H1 (cell line): ENCODE measurements at regions not wholly inside any gene's neighbourhood (a gene's known extent, or its start where the extent isn't known, plus 50 kb on each side); places are given as distances from the start of the nearest gene placed in this dataset.

Experiments used
- CTCF ChIA-PET: fragments of 300-600 bp; sonication (Branson Sonifier 250); formaldehyde crosslinking; loops from one replicate; lab custom pipeline; 2021; ENCODE audit not compliant: partially characterized antibody; lab: Charles Lee
- POLR2A ChIA-PET: fragments of 300-600 bp; sonication (Branson Sonifier 250); formaldehyde crosslinking; loops from one replicate; lab custom pipeline; 2021; ENCODE audit warnings: inconsistent platforms; ENCODE audit not compliant: partially characterized antibody; lab: Charles Lee
- DNase-seq, 2 experiments: peaks; one replicate each; pipeline versions ENCODE4 v3.0.0 to v3.0.0-alpha.2; 2010 to 2022; ENCODE audit warnings: low spot score in 2 of 2, low read depth in 1 of 2, mixed read lengths in 1 of 2
- FAIRE-seq: peaks from 2 replicates; lab custom pipeline; 2011; peaks lifted over from hg19 to GRCh38; lab: Jason Lieb, UNC
- H2AFZ ChIP-seq: 2 replicates; pipeline ENCODE4 v1.8.1; 2012; ENCODE audit warnings: low read length, inconsistent platforms
- H2AK5ac ChIP-seq: 2 replicates; pipeline ENCODE4 v1.6.1; 2013; ENCODE audit warnings: low read depth, low read length
- H2BK120ac ChIP-seq: replicated peaks from 2 replicates; pipeline ENCODE3; 2013; ENCODE audit warnings: low read depth, low read length, inconsistent platforms
- H2BK12ac ChIP-seq: 2 replicates; pipeline ENCODE4 v1.6.1; 2013; ENCODE audit warnings: low read depth, low read length
- H2BK15ac ChIP-seq: 2 replicates; pipeline ENCODE4 v1.6.1; 2013; ENCODE audit warnings: low read length
- H2BK20ac ChIP-seq: 2 replicates; pipeline ENCODE4 v1.6.1; 2013; ENCODE audit warnings: low read length
- H2BK5ac ChIP-seq: 2 replicates; pipeline ENCODE4 v1.6.1; 2013; ENCODE audit warnings: low read depth, low read length
- H3K14ac ChIP-seq: 2 replicates; pipeline ENCODE4 v1.6.1; 2013; ENCODE audit warnings: inconsistent platforms; ENCODE audit not compliant: insufficient read length
- H3K18ac ChIP-seq: 2 replicates; pipeline ENCODE4 v1.6.1; 2013; ENCODE audit warnings: low read length; ENCODE audit errors: extremely low read depth
- H3K23ac ChIP-seq: 2 replicates; pipeline ENCODE4 v1.6.1; 2013; ENCODE audit warnings: inconsistent platforms; ENCODE audit not compliant: insufficient read length
- H3K23me2 ChIP-seq: 2 replicates; pipeline ENCODE4 v1.6.1; 2013; ENCODE audit warnings: low read depth, low read length
- H3K27ac ChIP-seq: 2 replicates; pipeline ENCODE4 v1.6.1; 2011; ENCODE audit warnings: low read depth, low read length, inconsistent platforms
- H3K27me3 ChIP-seq, 4 experiments: replicated peaks in 1 of 4; 1 replicate in 1 of 4; 2 replicates in 3 of 4; pipeline versions ENCODE4 v1.6.1 to v1.8.1; 2011 to 2013; ENCODE audit warnings: low read length in 3 of 4, mild to moderate bottlenecking in 3 of 4, inconsistent platforms in 2 of 4, mixed read lengths in 2 of 4, moderate library complexity in 1 of 4; ENCODE audit not compliant: control insufficient read depth in 3 of 4, insufficient read depth in 3 of 4; ENCODE audit errors: extremely low read depth in 1 of 4
- H3K36me3 ChIP-seq, 4 experiments: 2 replicates each; pipeline versions ENCODE4 v1.6.1 to v1.8.1; 2011 to 2013; ENCODE audit warnings: mild to moderate bottlenecking in 4 of 4, low read length in 3 of 4, moderate library complexity in 2 of 4, control low read depth in 1 of 4, inconsistent platforms in 1 of 4; ENCODE audit not compliant: insufficient read depth in 4 of 4, control insufficient read depth in 2 of 4
- H3K4ac ChIP-seq: replicated peaks from 2 replicates; pipeline ENCODE3; 2013; ENCODE audit warnings: low read length, low read depth, mixed read lengths, inconsistent platforms; ENCODE audit not compliant: insufficient read length
- H3K4me1 ChIP-seq, 4 experiments: replicated peaks in 1 of 4; 1 replicate in 1 of 4; 2 replicates in 3 of 4; pipeline versions ENCODE4 v1.6.1 to v1.8.1; 2011 to 2013; ENCODE audit warnings: low read length in 3 of 4, inconsistent platforms in 2 of 4, mixed read lengths in 1 of 4; ENCODE audit not compliant: insufficient read depth in 4 of 4, control insufficient read depth in 3 of 4
- H3K4me2 ChIP-seq, 2 experiments: 2 replicates each; pipeline versions ENCODE4 v1.6.1 to v1.8.1; 2011 to 2013; ENCODE audit warnings: low read depth in 2 of 2, low read length in 2 of 2, control low read depth in 1 of 2, inconsistent platforms in 1 of 2, mild to moderate bottlenecking in 1 of 2; ENCODE audit not compliant: insufficient read depth in 1 of 2
- H3K4me3 ChIP-seq, 4 experiments: fragments of 200-600, 300-600 bp in 1 of 4; sonication (generic), shearing (Covaris generic), sonication (Bioruptor Twin) in 1 of 4; 2 replicates each; pipeline versions ENCODE4 v1.5.1 to v1.8.1; 2011 to 2016; ENCODE audit warnings: low read length in 4 of 4, low read depth in 3 of 4, control low read depth in 2 of 4, inconsistent platforms in 2 of 4, mild to moderate bottlenecking in 2 of 4, mixed read lengths in 1 of 4, moderate library complexity in 1 of 4; ENCODE audit not compliant: insufficient read depth in 2 of 4; ENCODE audit errors: extremely low read depth in 1 of 4
- H3K56ac ChIP-seq: replicated peaks from 2 replicates; pipeline ENCODE3; 2013; ENCODE audit warnings: low read depth, mild to moderate bottlenecking, mixed read lengths, low read length, inconsistent platforms; ENCODE audit not compliant: insufficient read length
- H3K79me1 ChIP-seq: 2 replicates; pipeline ENCODE4 v1.6.1; 2013; ENCODE audit warnings: low read depth, low read length, control low read depth
- H3K79me2 ChIP-seq, 2 experiments: 2 replicates each; pipeline versions ENCODE4 v1.6.1 to v1.8.1; 2012 to 2013; ENCODE audit warnings: low read length in 2 of 2, mild to moderate bottlenecking in 2 of 2, inconsistent platforms in 1 of 2; ENCODE audit not compliant: insufficient read depth in 2 of 2, control insufficient read depth in 1 of 2
- H3K9ac ChIP-seq, 4 experiments: replicated peaks in 1 of 4; 1 replicate in 1 of 4; 2 replicates in 3 of 4; pipeline versions ENCODE4 v1.6.1 to v1.8.1; 2011 to 2013; ENCODE audit warnings: low read depth in 3 of 4, low read length in 3 of 4, control low read depth in 2 of 4, mild to moderate bottlenecking in 2 of 4, moderate library complexity in 2 of 4, inconsistent platforms in 1 of 4; ENCODE audit errors: extremely low read depth in 1 of 4
- H3K9me3 ChIP-seq, 2 experiments: 2 replicates each; pipeline versions ENCODE4 v1.6.1 to v1.8.1; 2012 to 2013; ENCODE audit warnings: mild to moderate bottlenecking in 2 of 2, moderate library complexity in 2 of 2, control low read depth in 1 of 2, inconsistent platforms in 1 of 2, low read depth in 1 of 2, low read length in 1 of 2, mixed read lengths in 1 of 2; ENCODE audit not compliant: insufficient read depth in 2 of 2
- H4K20me1 ChIP-seq, 2 experiments: replicated peaks in 1 of 2; 2 replicates each; pipeline versions ENCODE3 to v1.8.1; 2011 to 2013; ENCODE audit warnings: inconsistent platforms in 2 of 2, low read length in 2 of 2, mild to moderate bottlenecking in 1 of 2; ENCODE audit not compliant: insufficient read depth in 2 of 2, control insufficient read depth in 1 of 2
- H4K5ac ChIP-seq: 2 replicates; pipeline ENCODE4 v1.6.1; 2013; ENCODE audit warnings: low read length, low read depth, mixed read lengths, inconsistent platforms; ENCODE audit not compliant: insufficient read length
- H4K8ac ChIP-seq: 2 replicates; pipeline ENCODE4 v1.8.0; 2013; ENCODE audit warnings: mild to moderate bottlenecking, moderate library complexity, low read length, inconsistent platforms; ENCODE audit not compliant: insufficient read depth; ENCODE audit errors: extremely low read depth
- H4K91ac ChIP-seq: replicated peaks from 2 replicates; pipeline ENCODE3; 2013; ENCODE audit warnings: low read length, mixed read lengths, inconsistent platforms; ENCODE audit not compliant: insufficient read length
- ATF2 ChIP-seq: IDR thresholded peaks from 2 replicates; pipeline ENCODE4 v1.6.1; 2012; ENCODE audit warnings: low read length, inconsistent platforms
- CBX8 ChIP-seq: fragments of 300-800, 300-1000 bp; sonication (generic); IDR thresholded peaks from 2 replicates; pipeline ENCODE4 v1.7.1; 2016; ENCODE audit warnings: low read depth, low read length, borderline replicate concordance
- CEBPB ChIP-seq: IDR thresholded peaks from 2 replicates; pipeline ENCODE4 v1.6.1; 2012; ENCODE audit warnings: low read depth, low read length
- CHD2 ChIP-seq: IDR thresholded peaks from 2 replicates; pipeline ENCODE4 v1.6.1; 2012; ENCODE audit warnings: low read length, improper control_type of control experiment
- CTBP2 ChIP-seq: IDR thresholded peaks from 2 replicates; pipeline ENCODE4 v1.7.0; 2011; ENCODE audit warnings: borderline replicate concordance, mild to moderate bottlenecking, moderate library complexity, mixed read lengths, low read length; ENCODE audit not compliant: insufficient read depth, insufficient read length
- HDAC2 ChIP-seq, 2 experiments: fragments of 300-600 bp in 1 of 2; sonication (generic) in 1 of 2; IDR thresholded peaks; 2 replicates each; pipeline ENCODE4 v1.6.1; 2011 to 2012; ENCODE audit warnings: low read depth in 2 of 2, low read length in 2 of 2, mild to moderate bottlenecking in 2 of 2, moderate library complexity in 2 of 2, borderline replicate concordance in 1 of 2, inconsistent platforms in 1 of 2
- NANOG ChIP-seq: IDR thresholded peaks from 2 replicates; pipeline ENCODE4 v1.6.1; 2011; ENCODE audit warnings: low read length, low read depth, mild to moderate bottlenecking, inconsistent platforms; ENCODE audit not compliant: insufficient read depth, poor library complexity, severe bottlenecking
- RAD21 ChIP-seq, 2 experiments: IDR thresholded peaks in 1 of 2; conservative IDR thresholded peaks in 1 of 2; 2 replicates each; pipeline ENCODE4 v1.6.1; 2011; ENCODE audit warnings: low read depth in 2 of 2, low read length in 2 of 2, improper control_type of control experiment in 1 of 2, inconsistent platforms in 1 of 2, mild to moderate bottlenecking in 1 of 2, moderate library complexity in 1 of 2
- RFX5 ChIP-seq: IDR thresholded peaks from 2 replicates; pipeline ENCODE4 v1.6.1; 2011; ENCODE audit warnings: low read depth, low read length, improper control_type of control experiment, borderline replicate concordance
- WGBS, 2 experiments: shearing (Covaris generic) in 1 of 2; methylation state at CpG; one replicate each; pipeline versions ENCODE4 v1.1.6 to v1.1.7; 2013 to 2015; ENCODE audit warnings: low lambda C conversion rate in 2 of 2, mixed read lengths in 2 of 2, inconsistent platforms in 1 of 2, low coverage in 1 of 2, missing lambda C conversion rate in 1 of 2; ENCODE audit not compliant: insufficient replicate concordance in 2 of 2, insufficient coverage in 1 of 2, insufficient read length in 1 of 2; ENCODE audit errors: extremely low coverage in 1 of 2, missing lambda C conversion rate in 1 of 2; 5-methylcytosine and 5-hydroxymethylcytosine counted together
- TF ChIP-seq, protein P1 (sequence below): IDR thresholded peaks from 2 replicates; pipeline ENCODE4 v1.6.1; 2011; ENCODE audit warnings: low read depth, mild to moderate bottlenecking, low read length; ENCODE audit not compliant: insufficient read depth

DNA sequence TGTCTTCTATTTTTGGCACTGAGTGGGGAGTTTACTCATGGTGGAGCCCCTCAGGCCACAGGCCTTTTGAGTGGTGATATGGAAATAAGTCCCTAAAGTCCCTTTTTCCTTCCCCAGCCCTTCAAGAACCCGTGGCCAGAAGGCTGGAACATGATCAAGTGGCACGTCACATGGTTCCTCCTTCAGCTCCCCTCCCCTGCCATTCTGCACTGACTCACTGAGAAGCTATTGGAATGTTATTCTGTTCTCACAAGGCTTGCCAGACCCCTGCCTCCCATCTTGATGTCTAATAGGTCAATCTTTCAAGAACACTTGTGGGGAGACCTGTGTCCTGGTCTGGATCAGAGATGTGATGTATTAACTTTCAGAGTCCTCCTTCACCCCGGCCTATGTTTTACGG is 279.8 kb downstream of the SEC23IP start:
- no peak overlapping the region for H3K4me2 ChIP-seq
- CTCF ChIA-PET, result interaction anchor here (1.0 to 1.1 kb wide), 3 partner anchors 12 to 564 kb away, joined by 3 to 5 read pairs (median 3); no protein-coding TSS in a partner anchor
- H3K23ac ChIP-seq, result no peak overlapping the region
- H4K91ac ChIP-seq, result no peak overlapping the region
- H3K79me1 ChIP-seq, result no peaks in the 10 kb centered on the region
- peak in 1 of 2 experiments; percentile 10 for DNase-seq
- no peak overlapping the region for H2AFZ ChIP-seq
- FAIRE-seq, result no peak
- no peaks in the 10 kb centered on the region for H4K20me1 ChIP-seq
- H2BK5ac ChIP-seq, result no peak overlapping the region
- H3K79me2 ChIP-seq, result no peaks in the 10 kb centered on the region
- no peaks in the 10 kb centered on the region for H3K36me3 ChIP-seq
- no peaks in the 10 kb centered on the region for H3K27me3 ChIP-seq
- no peak overlapping the region for H2BK20ac ChIP-seq
- no peak overlapping the region for H3K56ac ChIP-seq
- H2BK12ac ChIP-seq, result no peak overlapping the region
- H3K27ac ChIP-seq, result no peak overlapping the region
- no peak overlapping the region for H3K4ac ChIP-seq
- H3K4me3 ChIP-seq, result no peak overlapping the region
- no peak overlapping the region for H2AK5ac ChIP-seq
- H3K9me3 ChIP-seq, result no peaks in the 10 kb centered on the region
- H3K14ac ChIP-seq, result no peak overlapping the region
- peaks cover 0 to 5% (median 0%) of the 10 kb centered on the region in 4 experiments; a peak in 1 of 7 replicates for H3K4me1 ChIP-seq
- H4K5ac ChIP-seq, result no peak overlapping the region
- H4K8ac ChIP-seq, result no peak overlapping the region
- 96% methylated on average over 4 of the region's 4 CpGs; no CpG with 5 or more reads in 1 of the 2 experiments for WGBS, 2 experiments
- H2BK15ac ChIP-seq, result no peak overlapping the region
- POLR2A ChIA-PET, result interaction anchor here (1.4 kb wide), 1 partner anchor 9 kb away, joined by 5 read pairs; no protein-coding TSS in a partner anchor
- no peak overlapping the region for H2BK120ac ChIP-seq
- no peak overlapping the region for H3K18ac ChIP-seq
- H3K9ac ChIP-seq, result no peak overlapping the region
- no peaks in the 10 kb centered on the region for H3K23me2 ChIP-seq
- TF ChIP-seq RAD21 (IDR thresholded peaks at IDR 0.05 in 1 of 2, conservative IDR thresholded peaks at IDR 0.05 in 1 of 2; ENCODE audit: low read depth in 2 of 2, low read length in 2 of 2) (no peak), RFX5 (no peak), ATF2 (no peak), CEBPB (no peak), CBX8 (no peak), CHD2 (no peak), HDAC2 (IDR thresholded peaks at IDR 0.05; ENCODE audit: borderline replicate concordance in 1 of 2, low read depth in 2 of 2, low read length in 2 of 2) (no peak), NANOG (no peak), CTBP2 (no peak)
- TF ChIP-seq, protein P1, sequence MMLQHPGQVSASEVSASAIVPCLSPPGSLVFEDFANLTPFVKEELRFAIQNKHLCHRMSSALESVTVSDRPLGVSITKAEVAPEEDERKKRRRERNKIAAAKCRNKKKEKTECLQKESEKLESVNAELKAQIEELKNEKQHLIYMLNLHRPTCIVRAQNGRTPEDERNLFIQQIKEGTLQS, result no peak
